Tibial nerve (tissue), 4 donors: ENCODE measurements at regions not wholly inside any gene's neighbourhood (a gene's known extent, or its start where the extent isn't known, plus 50 kb on each side); places are given as distances from the start of the nearest gene placed in this dataset.

Experiments used
- DNase-seq, 2 donors: peaks; one replicate each; pipeline ENCODE4 v3.0.0-alpha.2; 2019; ENCODE audit warnings: low spot score in 2 of 2
- H3K27ac ChIP-seq, 4 donors: fragments of 200-600 bp; sonication (generic) in 3 of 4; one replicate each; pipeline ENCODE4 v1.5.1; 2017 to 2019; ENCODE audit warnings: mild to moderate bottlenecking in 1 of 4
- H3K27me3 ChIP-seq, 2 donors: fragments of 200-600 bp; sonication (generic) in 1 of 2; one replicate each; pipeline versions ENCODE4 v1.5.1 to v1.6.0; 2017 to 2019
- H3K36me3 ChIP-seq, 3 donors: fragments of 200-600 bp; sonication (generic); one replicate each; pipeline ENCODE4 v1.5.1; 2018 to 2019
- H3K4me1 ChIP-seq, 4 donors: fragments of 200-600 bp; sonication (generic) in 3 of 4; one replicate each; pipeline ENCODE4 v1.5.1; 2017 to 2019
- H3K4me3 ChIP-seq, 4 donors: fragments of 200-600 bp; sonication (generic) in 3 of 4; one replicate each; pipeline ENCODE4 v1.5.1; 2017 to 2019; ENCODE audit warnings: mild to moderate bottlenecking in 1 of 4, moderate library complexity in 1 of 4
- H3K9me3 ChIP-seq, 4 donors: fragments of 200-600 bp; sonication (generic) in 3 of 4; one replicate each; pipeline ENCODE4 v1.5.1; 2017 to 2019
- EP300 ChIP-seq, 2 donors: sonication (generic); formaldehyde crosslinking; IDR thresholded peaks; one replicate each; pipeline ENCODE4 v1.6.1; 2017; ENCODE audit warnings: antibody characterized with exemption in 2 of 2, mild to moderate bottlenecking in 1 of 2
- POLR2A ChIP-seq, 2 donors: fragments of 450-650 bp; IDR thresholded peaks; one replicate each; pipeline ENCODE4 v1.6.1; 2017; ENCODE audit warnings: antibody characterized with exemption in 2 of 2, mild to moderate bottlenecking in 2 of 2, moderate library complexity in 2 of 2
- WGBS, 2 donors: methylation state at CpG; one replicate each; pipeline ENCODE4 v1.1.5; 2018; 5-methylcytosine and 5-hydroxymethylcytosine counted together
- TF ChIP-seq, protein P1 (sequence below), 5 experiments: fragments of 200-600 bp in 3 of 5; fragments of 450-650 bp in 2 of 5; sonication (generic) in 3 of 5; IDR thresholded peaks; one replicate each; pipeline ENCODE4 v1.5.1; 2016 to 2019; ENCODE audit warnings: antibody characterized with exemption in 5 of 5, mild to moderate bottlenecking in 3 of 5, moderate library complexity in 2 of 5

DNA sequence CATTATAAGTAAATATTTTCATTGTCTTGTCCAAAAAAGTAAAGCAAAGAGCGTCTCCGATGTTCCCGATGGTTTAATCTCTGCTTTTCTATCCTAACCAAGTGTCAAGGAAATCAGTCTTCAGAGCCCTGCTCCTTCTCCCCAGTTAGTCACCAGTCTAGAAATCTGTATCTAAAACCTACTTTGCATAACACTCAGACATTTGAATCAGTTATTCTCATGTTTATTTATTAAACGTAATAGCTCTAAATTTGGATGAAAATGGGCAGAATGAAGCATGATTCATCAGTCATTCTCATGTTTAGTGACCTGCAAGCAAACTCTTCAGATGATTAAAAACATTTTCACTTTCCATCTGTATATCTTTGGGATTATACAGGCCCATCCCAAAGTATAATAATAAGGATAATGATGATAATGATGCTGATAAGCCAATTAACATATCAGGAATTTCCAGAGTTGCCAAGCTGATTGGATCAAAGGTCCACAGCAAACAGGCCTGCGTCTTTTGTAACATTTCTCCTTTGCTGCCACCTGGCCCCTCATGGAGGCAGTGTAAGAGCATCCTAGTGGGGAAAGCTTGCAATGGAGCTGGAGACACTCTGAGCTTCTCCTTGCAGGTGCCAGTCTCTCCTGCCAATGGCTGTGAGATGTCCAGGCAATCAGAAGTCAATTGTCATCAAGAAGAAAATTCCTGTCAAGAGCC is 273.9 kb downstream of the IGSF11 start:
- TF ChIP-seq POLR2A (IDR thresholded peaks at IDR 0.05) = no peak
- TF ChIP-seq, protein P1, sequence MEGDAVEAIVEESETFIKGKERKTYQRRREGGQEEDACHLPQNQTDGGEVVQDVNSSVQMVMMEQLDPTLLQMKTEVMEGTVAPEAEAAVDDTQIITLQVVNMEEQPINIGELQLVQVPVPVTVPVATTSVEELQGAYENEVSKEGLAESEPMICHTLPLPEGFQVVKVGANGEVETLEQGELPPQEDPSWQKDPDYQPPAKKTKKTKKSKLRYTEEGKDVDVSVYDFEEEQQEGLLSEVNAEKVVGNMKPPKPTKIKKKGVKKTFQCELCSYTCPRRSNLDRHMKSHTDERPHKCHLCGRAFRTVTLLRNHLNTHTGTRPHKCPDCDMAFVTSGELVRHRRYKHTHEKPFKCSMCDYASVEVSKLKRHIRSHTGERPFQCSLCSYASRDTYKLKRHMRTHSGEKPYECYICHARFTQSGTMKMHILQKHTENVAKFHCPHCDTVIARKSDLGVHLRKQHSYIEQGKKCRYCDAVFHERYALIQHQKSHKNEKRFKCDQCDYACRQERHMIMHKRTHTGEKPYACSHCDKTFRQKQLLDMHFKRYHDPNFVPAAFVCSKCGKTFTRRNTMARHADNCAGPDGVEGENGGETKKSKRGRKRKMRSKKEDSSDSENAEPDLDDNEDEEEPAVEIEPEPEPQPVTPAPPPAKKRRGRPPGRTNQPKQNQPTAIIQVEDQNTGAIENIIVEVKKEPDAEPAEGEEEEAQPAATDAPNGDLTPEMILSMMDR (IDR thresholded peaks at IDR 0.05) = no peak
- no peak for TF ChIP-seq EP300 (IDR thresholded peaks at IDR 0.05)
- DNase-seq = no peak
- H3K4me3 ChIP-seq = no peak overlapping the region
- H3K27me3 ChIP-seq = no peaks in the 10 kb centered on the region
- H3K9me3 ChIP-seq = no peaks in the 10 kb centered on the region
- WGBS, 2 donors = 61 to 65% methylated on average over 5 of the region's 5 CpGs
- H3K27ac ChIP-seq = no peak overlapping the region
- H3K36me3 ChIP-seq = no peaks in the 10 kb centered on the region
- no peaks in the 10 kb centered on the region for H3K4me1 ChIP-seq

DNA sequence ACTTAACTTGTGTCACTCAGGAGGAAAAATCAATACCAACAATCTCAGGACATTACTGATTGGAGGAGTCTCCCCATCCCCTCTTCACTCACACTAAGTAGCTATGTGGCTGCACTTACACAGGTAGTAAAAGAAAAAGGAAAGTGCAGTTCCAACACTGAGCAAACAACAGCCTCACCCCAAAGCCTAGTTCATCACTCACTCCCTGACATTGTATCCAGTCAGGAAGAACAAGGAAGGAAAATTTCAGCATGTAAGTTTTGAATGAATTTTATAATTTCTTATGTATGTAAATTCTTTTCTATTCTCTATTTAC is 273.4 kb downstream of the IGSF11 start:
- H3K27ac ChIP-seq = no peak overlapping the region
- H3K9me3 ChIP-seq = no peaks in the 10 kb centered on the region
- H3K4me3 ChIP-seq = no peak overlapping the region
- no peak for TF ChIP-seq POLR2A (IDR thresholded peaks at IDR 0.05)
- TF ChIP-seq EP300 (IDR thresholded peaks at IDR 0.05) = no peak
- TF ChIP-seq, protein P1 (IDR thresholded peaks at IDR 0.05) = no peak
- no peaks in the 10 kb centered on the region for H3K4me1 ChIP-seq
- H3K27me3 ChIP-seq = no peaks in the 10 kb centered on the region
- no peak for DNase-seq
- no peaks in the 10 kb centered on the region for H3K36me3 ChIP-seq

DNA sequence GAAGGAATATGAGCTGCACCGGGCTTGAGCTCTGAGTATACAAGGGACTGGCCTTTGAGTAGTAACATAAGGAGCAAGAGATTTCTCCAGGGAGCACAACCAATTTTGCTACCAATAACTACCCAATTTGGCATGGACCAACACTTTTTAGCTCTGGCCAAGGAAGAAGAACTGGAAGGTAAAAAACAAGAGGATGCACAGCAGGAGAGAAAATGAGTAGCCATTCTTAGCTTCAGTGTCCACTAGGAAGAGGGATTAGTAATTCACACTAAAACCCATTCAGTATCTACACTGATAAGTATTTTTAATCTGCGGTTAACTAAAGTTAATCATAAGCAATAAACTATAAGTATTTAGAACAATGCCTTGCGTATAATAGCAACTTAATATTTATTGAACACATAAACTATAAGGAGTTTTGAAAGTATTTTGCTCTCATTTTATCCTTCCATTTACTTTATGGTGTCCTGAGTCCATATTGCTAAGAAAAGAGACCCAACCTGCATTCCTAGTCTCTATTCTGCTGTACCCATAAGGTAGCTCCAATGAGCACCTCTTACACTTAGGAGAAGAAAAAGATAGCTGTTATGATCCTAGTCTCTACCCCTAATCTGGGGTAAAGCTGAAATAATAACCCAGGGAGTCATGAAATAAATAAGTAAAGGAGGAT is 268.9 kb downstream of the IGSF11 start:
- Histone ChIP-seq H3K9me3 (no peaks in the 10 kb centered on the region), H3K4me1 (no peaks in the 10 kb centered on the region), H3K36me3 (no peaks in the 10 kb centered on the region), H3K4me3 (no peak overlapping the region), H3K27me3 (no peaks in the 10 kb centered on the region), H3K27ac (no peak overlapping the region)
- no peak for DNase-seq
- 75 to 78% methylated on average over 3 of the region's 3 CpGs for WGBS, 2 donors
- TF ChIP-seq, protein P1 (IDR thresholded peaks at IDR 0.05) = no peak
- TF ChIP-seq POLR2A (IDR thresholded peaks at IDR 0.05) = no peak
- TF ChIP-seq EP300 (IDR thresholded peaks at IDR 0.05) = no peak

DNA sequence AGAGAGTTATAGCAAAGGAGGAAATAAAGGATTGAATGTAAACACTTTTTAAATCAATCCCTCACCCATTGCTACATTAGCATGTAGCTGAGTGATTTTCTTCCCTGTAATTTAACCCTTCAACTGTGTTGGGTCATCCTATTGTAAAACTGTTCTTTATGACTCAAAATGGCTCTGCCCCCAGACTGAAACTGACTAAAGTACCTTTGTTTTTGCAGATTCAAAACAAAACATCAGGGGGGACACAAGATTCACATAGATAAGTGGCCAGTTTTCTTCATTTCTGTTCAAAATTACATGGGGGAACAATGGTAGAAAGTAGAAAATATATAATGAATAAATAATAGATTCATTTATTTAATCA is 268.4 kb downstream of the IGSF11 start:
- TF ChIP-seq, protein P1 (IDR thresholded peaks at IDR 0.05) = no peak
- no peak for TF ChIP-seq POLR2A (IDR thresholded peaks at IDR 0.05)
- no peak for TF ChIP-seq EP300 (IDR thresholded peaks at IDR 0.05)

DNA sequence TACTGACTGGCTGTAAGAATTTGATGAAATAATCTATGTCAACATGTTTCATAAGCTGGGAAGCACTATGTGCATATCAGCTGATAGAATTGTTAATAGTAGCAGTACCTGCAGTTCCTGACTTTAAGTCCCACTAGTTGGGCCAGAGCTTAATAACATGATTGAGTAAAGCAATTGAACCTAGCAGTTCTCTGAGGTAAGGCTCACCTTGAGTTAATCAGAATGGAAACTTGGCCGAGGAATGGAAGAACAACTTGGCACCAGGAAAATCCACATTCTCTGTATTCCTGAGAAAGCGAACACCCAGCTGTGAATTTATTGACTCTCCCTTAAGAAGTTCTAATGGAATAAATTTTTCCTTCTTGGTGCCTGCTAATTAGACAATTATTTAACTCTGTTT is 262.6 kb downstream of the IGSF11 start:
- TF ChIP-seq EP300 (IDR thresholded peaks at IDR 0.05) (no peak), POLR2A (IDR thresholded peaks at IDR 0.05) (no peak)
- TF ChIP-seq, protein P1 (IDR thresholded peaks at IDR 0.05) = no peak
- Histone ChIP-seq H3K4me1 (no peaks in the 10 kb centered on the region), H3K36me3 (no peaks in the 10 kb centered on the region), H3K4me3 (no peak overlapping the region), H3K9me3 (no peaks in the 10 kb centered on the region), H3K27me3 (no peaks in the 10 kb centered on the region), H3K27ac (no peak overlapping the region)
- 72 to 74% methylated on average over 2 of the region's 2 CpGs for WGBS, 2 donors
- DNase-seq = no peak

More for the DNA sequence above, 268.4 kb downstream of the IGSF11 start:
- no peaks in the 10 kb centered on the region for H3K4me1 ChIP-seq
- H3K9me3 ChIP-seq = no peaks in the 10 kb centered on the region
- H3K27me3 ChIP-seq = no peaks in the 10 kb centered on the region
- DNase-seq = no peak
- H3K27ac ChIP-seq = no peak overlapping the region
- no peak overlapping the region for H3K4me3 ChIP-seq
- H3K36me3 ChIP-seq = no peaks in the 10 kb centered on the region
